ENCODE measurements at regions not wholly inside any gene's neighbourhood (a gene's known extent, or its start where the extent isn't known, plus 50 kb on each side); places are given as distances from the start of the nearest gene placed in this dataset.
"Not testable (repeated sequence)": the region's sequence is repeated elsewhere in the genome, so short reads cannot be mapped to it uniquely, and the experiment has no call there.

DNA sequence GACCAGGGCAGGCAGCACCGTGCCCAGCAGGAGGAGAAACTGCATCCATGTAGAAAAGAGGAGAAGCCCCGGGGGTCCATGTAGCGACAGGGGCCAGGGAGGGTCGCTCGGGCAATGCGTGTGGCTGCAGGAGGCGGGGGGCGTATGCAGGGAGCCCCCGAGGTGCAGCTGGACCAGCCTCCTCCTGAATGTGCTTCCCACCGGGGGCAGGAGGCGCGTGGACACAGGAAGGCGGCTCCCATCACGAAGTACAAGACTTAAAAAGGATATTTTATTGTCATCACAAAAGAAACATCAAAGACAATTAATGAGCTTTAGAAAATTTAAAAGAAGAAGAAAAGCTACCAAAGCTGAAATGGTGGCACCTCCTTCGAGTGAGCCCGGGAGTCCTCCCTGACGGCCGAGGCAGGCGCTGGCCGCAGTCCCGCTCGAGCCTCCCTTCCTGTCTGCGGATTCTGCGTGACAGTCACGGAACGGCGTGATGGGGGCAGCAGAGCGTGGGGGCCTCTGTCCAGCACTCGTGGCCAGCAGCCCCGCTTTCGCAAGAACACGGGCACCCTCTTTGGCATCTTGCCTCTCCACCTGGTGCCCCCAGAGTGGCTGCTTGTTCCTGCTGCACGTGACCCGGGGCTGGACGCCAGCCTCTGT lies 238.0 kb downstream of the TMEM121 start:
- TF ChIP-seq, protein P1, sequence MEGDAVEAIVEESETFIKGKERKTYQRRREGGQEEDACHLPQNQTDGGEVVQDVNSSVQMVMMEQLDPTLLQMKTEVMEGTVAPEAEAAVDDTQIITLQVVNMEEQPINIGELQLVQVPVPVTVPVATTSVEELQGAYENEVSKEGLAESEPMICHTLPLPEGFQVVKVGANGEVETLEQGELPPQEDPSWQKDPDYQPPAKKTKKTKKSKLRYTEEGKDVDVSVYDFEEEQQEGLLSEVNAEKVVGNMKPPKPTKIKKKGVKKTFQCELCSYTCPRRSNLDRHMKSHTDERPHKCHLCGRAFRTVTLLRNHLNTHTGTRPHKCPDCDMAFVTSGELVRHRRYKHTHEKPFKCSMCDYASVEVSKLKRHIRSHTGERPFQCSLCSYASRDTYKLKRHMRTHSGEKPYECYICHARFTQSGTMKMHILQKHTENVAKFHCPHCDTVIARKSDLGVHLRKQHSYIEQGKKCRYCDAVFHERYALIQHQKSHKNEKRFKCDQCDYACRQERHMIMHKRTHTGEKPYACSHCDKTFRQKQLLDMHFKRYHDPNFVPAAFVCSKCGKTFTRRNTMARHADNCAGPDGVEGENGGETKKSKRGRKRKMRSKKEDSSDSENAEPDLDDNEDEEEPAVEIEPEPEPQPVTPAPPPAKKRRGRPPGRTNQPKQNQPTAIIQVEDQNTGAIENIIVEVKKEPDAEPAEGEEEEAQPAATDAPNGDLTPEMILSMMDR (IDR thresholded peaks at IDR 0.05): not testable (repeated sequence)
- not testable (repeated sequence) for TF ChIP-seq POLR2A (IDR thresholded peaks at IDR 0.05)
